ENCODE measurements at regions not wholly inside any gene's neighbourhood (a gene's known extent, or its start where the extent isn't known, plus 50 kb on each side); places are given as distances from the start of the nearest gene placed in this dataset.

GRCh38 chr14:61128382-61129167 is 147.5 kb downstream of the SLC38A6 start:
- Histone ChIP-seq H3K4me1 (ENCODE audit: insufficient read depth) (no peaks in the 10 kb centered on the region), H3K4me3 (ENCODE audit: low read depth, low read length) (no peak overlapping the region), H3K27ac (ENCODE audit: low read depth) (no peak overlapping the region), H3K36me3 (ENCODE audit: insufficient read depth) (no peaks in the 10 kb centered on the region)
- DNase-seq (ENCODE audit: extremely low spot score), result no peak
- 77% methylated on average over 6 of the region's 6 CpGs for WGBS

GRCh38 chr14:61126603-61127498 is 145.8 kb downstream of the SLC38A6 start:
- no peaks in the 10 kb centered on the region for H3K4me1 ChIP-seq (ENCODE audit: insufficient read depth)
- DNase-seq (ENCODE audit: extremely low spot score), result no peak
- H3K36me3 ChIP-seq (ENCODE audit: insufficient read depth), result no peaks in the 10 kb centered on the region
- H3K27ac ChIP-seq (ENCODE audit: low read depth), result no peak overlapping the region
- no peak overlapping the region for H3K4me3 ChIP-seq (ENCODE audit: low read depth, low read length)
- WGBS, result 95% methylated on average over 4 of the region's 4 CpGs

- H3K4me3 ChIP-seq (ENCODE audit: low read depth, low read length), result no peak overlapping the region
- no peak for DNase-seq (ENCODE audit: extremely low spot score)
- 29% methylated on average over 10 of the region's 10 CpGs for WGBS
These were observed 145.0 kb downstream of the SLC38A6 start for GRCh38 chr14:61125867-61126572.

GRCh38 chr14:61125041-61125866 is 144.2 kb downstream of the SLC38A6 start:
- no peak for DNase-seq (ENCODE audit: extremely low spot score)
- H3K4me3 ChIP-seq (ENCODE audit: low read depth, low read length), result no peak overlapping the region

More at GRCh38 chr14:61125867-61126572, 145.0 kb downstream of the SLC38A6 start:
- Histone ChIP-seq H3K36me3 (ENCODE audit: insufficient read depth) (no peaks in the 10 kb centered on the region), H3K4me1 (ENCODE audit: insufficient read depth) (no peaks in the 10 kb centered on the region), H3K27ac (ENCODE audit: low read depth) (no peak overlapping the region)

GRCh38 chr14:61122862-61123261 is 141.8 kb downstream of the SLC38A6 start:
- 95% methylated on average over 3 of the region's 3 CpGs for WGBS
- no peaks in the 10 kb centered on the region for H3K36me3 ChIP-seq (ENCODE audit: insufficient read depth)
- H3K4me1 ChIP-seq (ENCODE audit: insufficient read depth), result no peaks in the 10 kb centered on the region
- no peak overlapping the region for H3K27ac ChIP-seq (ENCODE audit: low read depth)
- no peak overlapping the region for H3K4me3 ChIP-seq (ENCODE audit: low read depth, low read length)
- no peak for DNase-seq (ENCODE audit: extremely low spot score)

More at GRCh38 chr14:61125041-61125866, 144.2 kb downstream of the SLC38A6 start:
- Histone ChIP-seq H3K27ac (ENCODE audit: low read depth) (no peak overlapping the region), H3K4me1 (ENCODE audit: insufficient read depth) (no peaks in the 10 kb centered on the region), H3K36me3 (ENCODE audit: insufficient read depth) (no peaks in the 10 kb centered on the region)
- 58% methylated on average over 10 of the region's 10 CpGs for WGBS

- DNase-seq (ENCODE audit: extremely low spot score), result no peak
- Histone ChIP-seq H3K36me3 (ENCODE audit: insufficient read depth) (no peaks in the 10 kb centered on the region), H3K27ac (ENCODE audit: low read depth) (no peak overlapping the region), H3K4me3 (ENCODE audit: low read depth, low read length) (no peak overlapping the region), H3K4me1 (ENCODE audit: insufficient read depth) (no peaks in the 10 kb centered on the region)
- WGBS, result 90% methylated on average over 9 of the region's 9 CpGs
These were observed 140.3 kb downstream of the SLC38A6 start for GRCh38 chr14:61121355-61121787.

- 92% methylated on average over 8 of the region's 8 CpGs for WGBS
- no peaks in the 10 kb centered on the region for H3K36me3 ChIP-seq (ENCODE audit: insufficient read depth)
- H3K4me3 ChIP-seq (ENCODE audit: low read depth, low read length), result no peak overlapping the region
- no peaks in the 10 kb centered on the region for H3K4me1 ChIP-seq (ENCODE audit: insufficient read depth)
- no peak overlapping the region for H3K27ac ChIP-seq (ENCODE audit: low read depth)
- DNase-seq (ENCODE audit: extremely low spot score), result no peak
These were observed 139.5 kb downstream of the SLC38A6 start for GRCh38 chr14:61120576-61120975.

- Histone ChIP-seq H3K4me3 (ENCODE audit: low read depth, low read length) (no peak overlapping the region), H3K4me1 (ENCODE audit: insufficient read depth) (no peaks in the 10 kb centered on the region), H3K36me3 (ENCODE audit: insufficient read depth) (no peaks in the 10 kb centered on the region), H3K27ac (ENCODE audit: low read depth) (no peak overlapping the region)
- DNase-seq (ENCODE audit: extremely low spot score), result no peak
- WGBS, result 71% methylated on average over 1 of the region's 1 CpG
These were observed 138.0 kb downstream of the SLC38A6 start for GRCh38 chr14:61119006-61119405.

- 92% methylated on average over 10 of the region's 10 CpGs for WGBS
- DNase-seq (ENCODE audit: extremely low spot score), result no peak
- Histone ChIP-seq H3K27ac (ENCODE audit: low read depth) (no peak overlapping the region), H3K36me3 (ENCODE audit: insufficient read depth) (no peaks in the 10 kb centered on the region), H3K4me3 (ENCODE audit: low read depth, low read length) (no peak overlapping the region), H3K4me1 (ENCODE audit: insufficient read depth) (no peaks in the 10 kb centered on the region)
These were observed 135.3 kb downstream of the SLC38A6 start for GRCh38 chr14:61116369-61116768.

GRCh38 chr14:61113561-61114225 is 132.6 kb downstream of the SLC38A6 start:
- Histone ChIP-seq H3K36me3 (ENCODE audit: insufficient read depth) (no peaks in the 10 kb centered on the region), H3K4me3 (ENCODE audit: low read depth, low read length) (no peak overlapping the region), H3K4me1 (ENCODE audit: insufficient read depth) (no peaks in the 10 kb centered on the region), H3K27ac (ENCODE audit: low read depth) (no peak overlapping the region)
- 75% methylated on average over 6 of the region's 6 CpGs for WGBS
- DNase-seq (ENCODE audit: extremely low spot score), result no peak

GRCh38 chr14:61112506-61112905 is 131.5 kb downstream of the SLC38A6 start:
- H3K4me1 ChIP-seq (ENCODE audit: insufficient read depth), result no peaks in the 10 kb centered on the region
- DNase-seq (ENCODE audit: extremely low spot score), result no peak
- H3K27ac ChIP-seq (ENCODE audit: low read depth), result no peak overlapping the region
- no peak overlapping the region for H3K4me3 ChIP-seq (ENCODE audit: low read depth, low read length)
- 94% methylated on average over 5 of the region's 5 CpGs for WGBS
- H3K36me3 ChIP-seq (ENCODE audit: insufficient read depth), result no peaks in the 10 kb centered on the region

- Histone ChIP-seq H3K4me3 (ENCODE audit: low read depth, low read length) (no peak overlapping the region), H3K27ac (ENCODE audit: low read depth) (no peak overlapping the region), H3K36me3 (ENCODE audit: insufficient read depth) (no peaks in the 10 kb centered on the region), H3K4me1 (ENCODE audit: insufficient read depth) (no peaks in the 10 kb centered on the region)
- WGBS, result 96% methylated on average over 5 of the region's 5 CpGs
- DNase-seq (ENCODE audit: extremely low spot score), result no peak
These were observed 130.7 kb downstream of the SLC38A6 start for GRCh38 chr14:61111731-61112130.

All from urinary bladder (tissue), 3 donors.